Ectodermal cell (in vitro differentiated cells): ENCODE measurements at regions not wholly inside any gene's neighbourhood (a gene's known extent, or its start where the extent isn't known, plus 50 kb on each side); places are given as distances from the start of the nearest gene placed in this dataset.

Experiments used
- H3K27ac ChIP-seq: 2 replicates; pipeline ENCODE4 v1.7.0; 2013; ENCODE audit warnings: mild to moderate bottlenecking, low read depth, low read length; ENCODE audit not compliant: insufficient read depth, poor library complexity, severe bottlenecking
- H3K27me3 ChIP-seq: 2 replicates; pipeline ENCODE4 v1.7.0; 2013; ENCODE audit warnings: mild to moderate bottlenecking, low read length; ENCODE audit not compliant: insufficient read depth, control insufficient read depth, poor library complexity, severe bottlenecking
- H3K36me3 ChIP-seq: one replicate; pipeline ENCODE4 v1.7.0; 2013; ENCODE audit warnings: low read length; ENCODE audit not compliant: control insufficient read depth, insufficient read depth
- H3K4me1 ChIP-seq: one replicate; pipeline ENCODE4 v1.7.0; 2013; ENCODE audit warnings: low read length; ENCODE audit not compliant: control insufficient read depth, insufficient read depth
- H3K4me3 ChIP-seq: 2 replicates; pipeline ENCODE4 v1.7.0; 2013; ENCODE audit warnings: low read depth, low read length, control low read depth; ENCODE audit not compliant: insufficient read depth
- H3K9me3 ChIP-seq: 2 replicates; pipeline ENCODE4 v1.7.0; 2013; ENCODE audit warnings: mild to moderate bottlenecking, low read length, moderate library complexity; ENCODE audit not compliant: control insufficient read depth
- WGBS, 2 experiments: methylation state at CpG; one replicate each; pipeline ENCODE4 v1.1.7; 2013; ENCODE audit warnings: missing lambda C conversion rate in 2 of 2; 5-methylcytosine and 5-hydroxymethylcytosine counted together

DNA sequence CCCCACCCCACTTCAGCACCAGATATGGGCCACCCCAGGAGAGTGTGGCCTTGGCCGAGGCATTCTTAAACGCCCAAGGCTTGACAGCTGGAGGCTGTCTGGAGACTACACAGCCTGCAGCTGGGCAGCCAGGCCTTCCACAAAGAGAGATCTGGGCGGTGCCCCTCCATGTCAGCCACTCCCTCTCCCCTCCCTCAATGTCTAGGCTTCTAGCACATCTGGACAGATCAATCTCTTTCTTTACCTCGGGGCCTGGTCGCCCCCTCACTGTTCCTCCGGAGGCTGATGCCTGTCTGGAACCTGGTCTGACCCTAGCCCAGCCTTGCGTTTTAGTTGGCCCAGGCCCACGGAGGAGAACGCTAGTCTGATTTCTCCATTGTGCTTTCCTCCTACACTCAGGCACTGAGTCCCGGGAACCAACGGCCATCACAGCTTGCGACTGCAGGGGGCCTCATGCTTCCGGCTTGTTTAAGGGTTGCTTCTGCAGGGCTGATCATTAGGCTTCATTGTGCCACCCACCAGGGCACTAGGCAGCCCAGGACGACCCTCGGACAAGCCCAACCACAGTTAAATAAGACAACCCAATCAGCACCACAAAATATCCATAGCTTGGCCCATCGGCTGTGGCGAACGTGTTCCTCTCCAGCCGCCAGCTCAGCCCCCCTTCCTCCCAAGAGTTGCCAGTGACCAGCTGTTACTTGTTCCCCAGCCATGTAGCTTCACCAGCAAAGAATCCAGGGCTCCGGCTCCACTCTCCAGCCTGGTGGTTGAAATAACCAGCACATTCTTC is 200.6 kb downstream of the BCOR start:
- no peak overlapping the region for H3K4me3 ChIP-seq
- no peaks in the 10 kb centered on the region for H3K36me3 ChIP-seq
- H3K9me3 ChIP-seq = no peaks in the 10 kb centered on the region
- peaks cover 13% of the 10 kb centered on the region for H3K4me1 ChIP-seq
- peak overlapping the region; percentile 30 for H3K27ac ChIP-seq
- no peaks in the 10 kb centered on the region for H3K27me3 ChIP-seq
- WGBS, 2 experiments = 14 to 20% methylated on average over 20 of the region's 20 CpGs

DNA sequence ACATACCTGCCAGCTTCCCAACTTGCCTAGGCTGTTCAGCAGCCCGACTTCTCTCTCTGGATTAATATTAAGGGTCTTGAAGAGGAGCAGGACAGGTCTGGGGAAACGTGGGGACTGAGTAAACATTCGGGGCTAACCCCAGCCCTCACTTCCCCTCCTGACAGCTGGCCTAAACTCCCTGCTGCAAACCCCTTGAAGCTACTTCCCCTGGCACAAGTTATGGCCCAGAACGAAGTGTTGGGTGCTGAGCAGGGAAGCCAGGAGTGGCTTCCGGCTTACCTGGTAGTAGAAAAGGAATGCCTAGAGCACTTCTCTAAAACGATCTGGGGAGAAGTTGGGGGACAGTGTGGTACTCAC is 200.0 kb downstream of the BCOR start:
- peaks cover 13% of the 10 kb centered on the region for H3K4me1 ChIP-seq
- WGBS, 2 experiments = 47 to 51% methylated on average over 6 of the region's 6 CpGs
- no peak overlapping the region for H3K4me3 ChIP-seq
- H3K36me3 ChIP-seq = no peaks in the 10 kb centered on the region
- no peaks in the 10 kb centered on the region for H3K27me3 ChIP-seq
- H3K27ac ChIP-seq = no peak overlapping the region
- H3K9me3 ChIP-seq = no peaks in the 10 kb centered on the region

GRCh38 chrX:39898147-39898546 is 199.6 kb downstream of the BCOR start:
- Histone ChIP-seq H3K27me3 (no peaks in the 10 kb centered on the region), H3K9me3 (no peaks in the 10 kb centered on the region), H3K36me3 (no peaks in the 10 kb centered on the region), H3K4me1 (peaks cover 13% of the 10 kb centered on the region), H3K4me3 (no peak overlapping the region), H3K27ac (no peak overlapping the region)
- WGBS, 2 experiments = 62 to 100% methylated on average over 1 to 2 of the region's 2 CpGs

- Histone ChIP-seq H3K4me1 (peaks cover 13% of the 10 kb centered on the region), H3K4me3 (no peak overlapping the region), H3K9me3 (no peaks in the 10 kb centered on the region), H3K36me3 (no peaks in the 10 kb centered on the region), H3K27ac (no peak overlapping the region), H3K27me3 (no peaks in the 10 kb centered on the region)
- 90 to 95% methylated on average over 10 of the region's 10 CpGs for WGBS, 2 experiments
Measured at GRCh38 chrX:39899059-39899458, 198.7 kb downstream of the BCOR start.

DNA sequence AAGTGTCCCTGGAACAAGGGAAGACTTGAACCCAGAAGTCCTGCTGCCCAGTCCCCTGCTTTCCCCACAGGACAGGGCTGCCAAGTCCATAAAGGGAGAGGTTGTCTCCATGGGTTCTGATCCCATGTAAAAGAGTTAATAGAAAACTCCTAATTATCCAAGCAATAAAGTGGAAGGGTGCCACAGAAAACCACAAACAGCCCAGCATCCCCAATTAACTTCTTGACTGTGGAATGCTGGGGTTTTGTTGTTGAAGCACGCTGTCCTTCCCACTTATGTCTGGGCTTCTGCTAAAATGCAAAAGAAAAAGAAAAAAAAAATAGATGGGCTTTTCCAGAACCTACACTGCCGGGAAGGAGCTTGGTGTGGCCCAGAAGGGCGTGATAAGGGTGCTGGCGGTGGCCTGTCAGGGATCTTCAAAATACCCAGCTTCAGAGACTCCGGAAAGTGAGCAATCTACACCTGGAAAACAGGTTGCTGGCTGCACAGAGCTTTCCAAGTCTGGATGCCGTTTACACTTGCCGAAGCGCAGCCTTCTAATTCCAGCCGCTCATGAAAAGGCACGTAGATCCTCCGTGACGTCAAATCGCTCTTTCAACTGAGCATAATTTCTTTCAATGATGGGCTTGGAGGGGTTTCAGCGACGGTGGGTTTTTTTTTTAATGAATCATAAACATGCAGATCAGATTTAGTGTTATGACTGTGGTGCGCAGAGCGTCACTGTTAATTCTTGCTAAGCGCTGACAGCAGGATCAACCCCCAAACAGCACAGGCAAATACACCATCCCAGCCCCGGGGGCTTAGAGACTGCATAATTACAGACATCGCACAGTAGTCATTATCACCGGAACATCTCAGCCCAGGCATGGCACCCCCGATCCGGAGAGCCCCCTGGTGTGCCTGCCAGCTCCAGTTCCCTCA is 197.6 kb downstream of the BCOR start:
- no peak overlapping the region for H3K4me3 ChIP-seq
- no peaks in the 10 kb centered on the region for H3K36me3 ChIP-seq
- WGBS, 2 experiments = 78 to 79% methylated on average over 23 of the region's 23 CpGs
- no peaks in the 10 kb centered on the region for H3K9me3 ChIP-seq
- H3K4me1 ChIP-seq = peaks cover 13% of the 10 kb centered on the region
- H3K27me3 ChIP-seq = no peaks in the 10 kb centered on the region
- no peak overlapping the region for H3K27ac ChIP-seq

- H3K27me3 ChIP-seq = no peaks in the 10 kb centered on the region
- no peak overlapping the region for H3K27ac ChIP-seq
- 25 to 28% methylated on average over 11 of the region's 11 CpGs for WGBS, 2 experiments
- no peak overlapping the region for H3K4me3 ChIP-seq
- H3K36me3 ChIP-seq = no peaks in the 10 kb centered on the region
- H3K9me3 ChIP-seq = no peaks in the 10 kb centered on the region
- peaks cover 13% of the 10 kb centered on the region for H3K4me1 ChIP-seq
Measured at GRCh38 chrX:39900777-39901170, 197.0 kb downstream of the BCOR start.

DNA sequence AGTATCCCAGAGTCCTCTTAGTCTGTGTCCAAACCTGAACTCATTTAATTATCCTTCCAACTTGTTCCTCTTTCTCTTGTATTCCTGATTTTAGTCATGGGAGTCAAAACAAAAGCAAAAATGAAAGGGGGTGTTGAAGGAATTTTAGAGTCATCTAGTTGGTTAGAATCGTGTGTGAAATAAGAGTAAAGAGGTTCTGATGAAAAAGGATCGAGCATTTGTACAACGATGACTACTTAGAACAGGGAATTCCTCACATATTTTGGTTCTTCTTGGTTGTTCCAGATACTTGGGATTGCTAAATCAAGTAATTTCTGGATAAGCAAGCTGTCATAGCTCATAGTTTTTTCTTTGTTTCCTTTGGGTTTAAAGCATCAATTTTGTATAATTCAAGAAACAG is 194.4 kb downstream of the BCOR start:
- H3K27me3 ChIP-seq = no peaks in the 10 kb centered on the region
- no peaks in the 10 kb centered on the region for H3K9me3 ChIP-seq
- no peak overlapping the region for H3K4me3 ChIP-seq
- H3K27ac ChIP-seq = no peak overlapping the region
- 95 to 96% methylated on average over 3 of the region's 3 CpGs for WGBS, 2 experiments
- H3K36me3 ChIP-seq = no peaks in the 10 kb centered on the region
- peaks cover 8% of the 10 kb centered on the region for H3K4me1 ChIP-seq

DNA sequence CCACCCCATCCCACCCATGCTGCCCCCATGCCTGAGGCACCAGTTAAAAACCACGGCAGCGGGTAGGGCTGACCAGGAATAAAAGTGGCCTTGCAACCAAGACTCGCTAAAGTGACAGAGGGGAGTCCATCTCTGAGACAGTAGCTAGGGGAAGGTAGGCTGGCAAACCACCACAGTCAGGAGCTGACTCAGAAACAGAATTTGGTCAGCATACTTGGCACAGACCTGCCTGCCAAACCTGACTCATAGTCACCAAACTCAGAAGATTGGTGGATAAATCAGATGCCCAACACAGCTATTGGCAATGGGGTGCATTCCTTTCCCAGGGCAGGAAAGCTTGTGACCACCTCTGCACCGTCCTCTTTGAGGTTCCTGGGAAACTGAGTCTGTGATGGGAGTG is 193.8 kb downstream of the BCOR start:
- Histone ChIP-seq H3K27ac (no peak overlapping the region), H3K27me3 (no peaks in the 10 kb centered on the region), H3K4me3 (no peak overlapping the region), H3K9me3 (no peaks in the 10 kb centered on the region), H3K4me1 (peaks cover 8% of the 10 kb centered on the region), H3K36me3 (no peaks in the 10 kb centered on the region)
- WGBS, 2 experiments = 94 to 100% methylated on average over 4 of the region's 4 CpGs

- Histone ChIP-seq H3K4me1 (peaks cover 8% of the 10 kb centered on the region), H3K27ac (no peak overlapping the region)
Measured at GRCh38 chrX:39904816-39905537, 192.8 kb downstream of the BCOR start.

GRCh38 chrX:39905538-39905891 is 192.2 kb downstream of the BCOR start:
- H3K36me3 ChIP-seq = no peaks in the 10 kb centered on the region
- H3K27ac ChIP-seq = no peak overlapping the region
- H3K4me3 ChIP-seq = no peak overlapping the region
- 82 to 89% methylated on average over 14 of the region's 14 CpGs for WGBS, 2 experiments
- H3K27me3 ChIP-seq = no peaks in the 10 kb centered on the region
- no peaks in the 10 kb centered on the region for H3K9me3 ChIP-seq
- H3K4me1 ChIP-seq = peaks cover 8% of the 10 kb centered on the region

More at GRCh38 chrX:39904816-39905537, 192.8 kb downstream of the BCOR start:
- Histone ChIP-seq H3K9me3 (no peaks in the 10 kb centered on the region), H3K4me3 (no peak overlapping the region), H3K36me3 (no peaks in the 10 kb centered on the region), H3K27me3 (no peaks in the 10 kb centered on the region)
- WGBS, 2 experiments = 86 to 87% methylated on average over 21 of the region's 21 CpGs
